ENCODE measurements at regions not wholly inside any gene's neighbourhood (a gene's known extent, or its start where the extent isn't known, plus 50 kb on each side); places are given as distances from the start of the nearest gene placed in this dataset.

DNA sequence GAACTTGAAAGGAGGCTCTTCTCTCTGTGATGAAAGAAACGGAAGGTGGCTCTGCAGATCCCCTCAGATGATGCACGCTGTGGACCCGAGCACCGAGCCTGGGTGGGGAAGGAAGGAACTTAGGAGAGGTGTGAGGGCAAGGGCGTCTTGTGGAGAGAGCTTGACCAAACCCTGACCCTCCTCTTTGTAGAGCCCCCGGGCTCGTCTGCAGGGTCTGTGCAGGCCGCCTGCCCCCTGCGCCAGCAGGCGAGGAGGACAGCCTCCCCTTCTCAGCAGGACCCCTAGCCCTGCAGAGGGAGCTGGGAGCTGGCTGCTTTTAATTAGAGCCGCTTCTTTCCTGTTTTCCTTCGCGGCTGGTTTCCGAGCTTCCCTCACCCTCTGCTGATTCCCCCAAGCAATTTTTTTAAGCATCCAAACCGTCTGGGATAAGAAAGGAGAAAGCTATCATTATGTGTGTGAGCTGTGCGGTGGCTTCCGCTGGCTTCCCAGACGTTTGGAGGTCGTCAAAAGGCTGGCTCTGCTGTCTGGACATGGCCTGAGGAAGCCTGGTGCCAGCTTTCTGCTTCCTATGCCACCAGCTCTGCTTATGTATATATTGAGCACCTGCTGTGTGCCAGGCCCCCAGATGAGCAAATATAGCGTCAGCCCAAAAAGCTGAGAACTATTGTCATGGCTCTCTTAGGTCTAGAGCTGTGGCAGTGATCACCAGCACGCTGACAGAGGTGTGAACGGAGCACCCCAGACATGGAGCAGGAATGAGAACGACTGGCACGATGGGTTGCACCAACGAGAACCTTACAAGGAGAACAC lies 160.2 kb upstream of the IRF2BP2 start:
- no peaks in the 10 kb centered on the region for H3K27me3 ChIP-seq
- H3K4me1 ChIP-seq: peaks cover 0 to 24% (median 18%) of the 10 kb centered on the region in 4 donors
- H3K4me3 ChIP-seq: no peak overlapping the region
- H3K9me3 ChIP-seq: no peaks in the 10 kb centered on the region
- DNase-seq: no peak
- no peak overlapping the region for H3K27ac ChIP-seq
- TF ChIP-seq POLR2A (IDR thresholded peaks at IDR 0.05) (no peak), CTCF (IDR thresholded peaks at IDR 0.05) (no peak)
- no peaks in the 10 kb centered on the region for H3K36me3 ChIP-seq

GRCh38 chr1:234769284-234769985 lies 159.5 kb upstream of the IRF2BP2 start:
- no peak for DNase-seq
- peaks cover 0 to 24% (median 18%) of the 10 kb centered on the region in 4 donors for H3K4me1 ChIP-seq
- peak overlapping the region in 1 of 4 donors; percentile 44 for H3K27ac ChIP-seq
- H3K36me3 ChIP-seq: no peaks in the 10 kb centered on the region
- no peak overlapping the region for H3K4me3 ChIP-seq
- H3K27me3 ChIP-seq: no peaks in the 10 kb centered on the region
- TF ChIP-seq POLR2A (IDR thresholded peaks at IDR 0.05): no peak
- no peak for TF ChIP-seq CTCF (IDR thresholded peaks at IDR 0.05)
- no peaks in the 10 kb centered on the region for H3K9me3 ChIP-seq

DNA sequence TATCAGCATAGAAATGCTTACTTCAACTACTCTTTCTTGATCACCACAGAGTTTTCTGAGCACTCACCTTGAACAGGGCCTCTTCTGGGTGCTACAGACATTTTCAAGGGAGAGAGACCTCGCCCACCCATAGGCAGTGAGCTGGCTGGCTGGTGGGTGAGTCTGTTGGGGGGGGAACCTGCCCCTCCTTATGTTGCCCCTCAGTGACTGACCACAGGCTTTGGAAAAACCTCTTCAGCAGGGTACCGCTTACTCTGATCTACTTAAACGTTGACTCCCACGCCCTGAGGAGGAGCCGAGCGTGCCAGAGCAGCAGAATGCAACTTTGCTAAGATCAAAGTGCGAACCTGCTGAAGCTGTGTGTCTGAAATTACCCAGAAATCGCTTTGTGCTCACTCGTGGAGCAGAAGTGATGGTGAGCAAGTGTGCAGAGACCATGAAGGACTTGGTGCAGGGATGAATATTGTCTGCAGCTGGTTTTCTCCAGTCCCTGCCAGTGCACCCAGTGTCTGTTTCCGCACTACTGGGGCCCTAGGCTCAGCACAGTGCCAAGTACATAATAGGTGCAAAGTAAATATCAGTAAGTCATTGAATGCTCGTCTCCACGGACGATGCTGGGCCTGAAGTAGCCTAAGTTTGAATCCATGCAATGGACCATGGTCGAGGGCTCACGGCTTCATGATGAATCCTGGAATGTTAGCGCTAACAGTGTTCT lies 158.7 kb upstream of the IRF2BP2 start:
- no peaks in the 10 kb centered on the region for H3K9me3 ChIP-seq
- peak in 2 of 3 donors; percentile 64 to 75 for DNase-seq
- no peak overlapping the region for H3K4me3 ChIP-seq
- H3K27me3 ChIP-seq: no peaks in the 10 kb centered on the region
- H3K4me1 ChIP-seq: peaks cover 0 to 24% (median 18%) of the 10 kb centered on the region in 4 donors
- TF ChIP-seq CTCF (IDR thresholded peaks at IDR 0.05) (no peak), POLR2A (IDR thresholded peaks at IDR 0.05) (no peak)
- H3K27ac ChIP-seq: peak overlapping the region in 2 of 4 donors; percentile 2 to 44
- H3K36me3 ChIP-seq: no peaks in the 10 kb centered on the region

- H3K4me1 ChIP-seq: peaks cover 0 to 24% (median 18%) of the 10 kb centered on the region in 4 donors
- peak overlapping the region in 1 of 4 donors; percentile 2 for H3K27ac ChIP-seq
- H3K27me3 ChIP-seq: no peaks in the 10 kb centered on the region
- no peak for DNase-seq
- no peaks in the 10 kb centered on the region for H3K36me3 ChIP-seq
- H3K9me3 ChIP-seq: no peaks in the 10 kb centered on the region
- TF ChIP-seq CTCF (IDR thresholded peaks at IDR 0.05) (no peak), POLR2A (IDR thresholded peaks at IDR 0.05) (no peak)
- no peak overlapping the region for H3K4me3 ChIP-seq
These were observed 158.2 kb upstream of the IRF2BP2 start for GRCh38 chr1:234768171-234768568.

DNA sequence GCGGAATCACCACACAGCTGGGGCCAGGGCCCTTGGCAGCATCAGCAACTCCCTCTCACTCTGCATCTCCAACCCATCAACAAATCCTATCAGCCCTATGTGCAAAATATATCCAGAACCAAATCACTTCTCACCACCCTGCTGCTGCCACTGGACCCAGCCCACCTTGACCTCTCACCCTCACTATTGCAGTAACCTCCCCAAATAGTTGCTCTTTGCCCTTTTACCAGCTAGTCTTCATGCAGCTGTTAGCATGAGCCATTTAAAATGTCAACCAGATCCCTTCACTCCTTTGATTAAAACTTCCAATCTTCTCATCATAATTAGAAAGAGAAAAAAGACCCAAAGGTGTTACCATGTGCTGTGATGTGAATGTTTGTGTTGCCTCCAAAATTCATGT lies 155.7 kb upstream of the IRF2BP2 start:
- peak in 1 of 3 donors; percentile 3 for DNase-seq
- Histone ChIP-seq H3K27ac (no peak overlapping the region), H3K36me3 (no peaks in the 10 kb centered on the region), H3K4me1 (peaks cover 0 to 12% (median 11%) of the 10 kb centered on the region in 4 donors), H3K9me3 (no peaks in the 10 kb centered on the region), H3K27me3 (no peaks in the 10 kb centered on the region), H3K4me3 (no peak overlapping the region)
- no peak for TF ChIP-seq POLR2A (IDR thresholded peaks at IDR 0.05)
- TF ChIP-seq CTCF (IDR thresholded peaks at IDR 0.05): no peak
